ENCODE measurements at regions not wholly inside any gene's neighbourhood (a gene's known extent, or its start where the extent isn't known, plus 50 kb on each side); places are given as distances from the start of the nearest gene placed in this dataset.

GRCh38 chr11:69348414-69349235 is 54.7 kb downstream of the MYEOV start:
- DNase-seq (ENCODE audit: low read depth in 2 of 2): no peak

GRCh38 chr11:69350040-69350439 is 56.1 kb downstream of the MYEOV start:
- no peak for DNase-seq (ENCODE audit: low read depth in 2 of 2)

GRCh38 chr11:69350596-69350995 is 56.6 kb downstream of the MYEOV start:
- DNase-seq (ENCODE audit: low read depth in 2 of 2): no peak

- DNase-seq (ENCODE audit: low read depth in 2 of 2): no peak
Observed at GRCh38 chr11:69351460-69351859, 57.5 kb downstream of the MYEOV start.

- DNase-seq (ENCODE audit: low read depth in 2 of 2): no peak
Observed at GRCh38 chr11:69352166-69352565, 58.2 kb downstream of the MYEOV start.

- peak in 1 of 2 donors; percentile 22 for DNase-seq (ENCODE audit: low read depth in 2 of 2)
Observed at GRCh38 chr11:69352715-69353319, 58.9 kb downstream of the MYEOV start.

- no peak for DNase-seq (ENCODE audit: low read depth in 2 of 2)
Observed at GRCh38 chr11:69353696-69354544, 60.0 kb downstream of the MYEOV start.

- DNase-seq (ENCODE audit: low read depth in 2 of 2): no peak
Observed at GRCh38 chr11:69354545-69354897, 60.6 kb downstream of the MYEOV start.

- DNase-seq (ENCODE audit: low read depth in 2 of 2): no peak
Observed at GRCh38 chr11:69355346-69355940, 61.5 kb downstream of the MYEOV start.

- no peak for DNase-seq (ENCODE audit: low read depth in 2 of 2)
Observed at GRCh38 chr11:69355959-69356702, 62.2 kb downstream of the MYEOV start.

GRCh38 chr11:69356703-69357457 is 62.9 kb downstream of the MYEOV start:
- DNase-seq (ENCODE audit: low read depth in 2 of 2): no peak

GRCh38 chr11:69357458-69358397 is 63.8 kb downstream of the MYEOV start:
- DNase-seq (ENCODE audit: low read depth in 2 of 2): no peak

- DNase-seq (ENCODE audit: low read depth in 2 of 2): no peak
Observed at GRCh38 chr11:69358398-69359020, 64.6 kb downstream of the MYEOV start.

GRCh38 chr11:69359735-69360480 is 66.0 kb downstream of the MYEOV start:
- DNase-seq (ENCODE audit: low read depth in 2 of 2): no peak

GRCh38 chr11:69360606-69361005 is 66.7 kb downstream of the MYEOV start:
- DNase-seq (ENCODE audit: low read depth in 2 of 2): no peak

- DNase-seq (ENCODE audit: low read depth in 2 of 2): no peak
Observed at GRCh38 chr11:69361048-69361447, 67.1 kb downstream of the MYEOV start.

GRCh38 chr11:69361466-69361865 is 67.5 kb downstream of the MYEOV start:
- DNase-seq (ENCODE audit: low read depth in 2 of 2): no peak

- no peak for DNase-seq (ENCODE audit: low read depth in 2 of 2)
Observed at GRCh38 chr11:69362315-69362714, 68.4 kb downstream of the MYEOV start.
